ENCODE measurements at regions not wholly inside any gene's neighbourhood (a gene's known extent, or its start where the extent isn't known, plus 50 kb on each side); places are given as distances from the start of the nearest gene placed in this dataset.
A peak's percentile ranks its signal among the peaks of the same experiment; 100 is the strongest.
"Not testable (repeated sequence)": the region's sequence is repeated elsewhere in the genome, so short reads cannot be mapped to it uniquely, and the experiment has no call there.

DNA sequence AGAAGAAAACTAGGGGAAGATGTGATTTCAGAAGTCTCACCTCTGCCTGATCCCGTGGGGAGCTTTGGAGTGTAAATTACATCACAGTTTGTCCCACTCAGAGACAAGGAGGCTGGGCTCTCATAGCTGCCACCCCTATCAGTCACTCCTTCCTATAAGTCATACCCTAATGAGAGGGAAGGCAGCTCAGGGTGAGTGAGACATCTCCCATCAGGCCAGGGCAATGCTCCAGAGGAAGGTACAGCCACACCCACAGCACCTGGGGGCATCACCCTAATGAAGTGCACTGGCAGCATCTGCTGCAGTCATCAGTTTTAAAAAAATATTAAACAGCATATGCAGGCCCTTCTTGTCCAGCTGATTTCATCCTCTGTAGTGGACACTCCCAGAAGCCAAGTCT, 223.1 kb upstream of the NBPF12 start:
- H3K4me2 ChIP-seq; H3K4me3 ChIP-seq; CTCF ChIA-PET; POLR2A ChIA-PET; FAIRE-seq; DNase-seq (ENCODE audit: low read depth in 1 of 2, low spot score in 1 of 2); H3K27ac ChIP-seq; H3K9me3 ChIP-seq; H3K4me1 ChIP-seq; ATAC-seq: not testable (repeated sequence)
- WGBS (ENCODE audit: missing lambda C conversion rate), result no CpG with 5 or more reads among the region's 1 CpG

DNA sequence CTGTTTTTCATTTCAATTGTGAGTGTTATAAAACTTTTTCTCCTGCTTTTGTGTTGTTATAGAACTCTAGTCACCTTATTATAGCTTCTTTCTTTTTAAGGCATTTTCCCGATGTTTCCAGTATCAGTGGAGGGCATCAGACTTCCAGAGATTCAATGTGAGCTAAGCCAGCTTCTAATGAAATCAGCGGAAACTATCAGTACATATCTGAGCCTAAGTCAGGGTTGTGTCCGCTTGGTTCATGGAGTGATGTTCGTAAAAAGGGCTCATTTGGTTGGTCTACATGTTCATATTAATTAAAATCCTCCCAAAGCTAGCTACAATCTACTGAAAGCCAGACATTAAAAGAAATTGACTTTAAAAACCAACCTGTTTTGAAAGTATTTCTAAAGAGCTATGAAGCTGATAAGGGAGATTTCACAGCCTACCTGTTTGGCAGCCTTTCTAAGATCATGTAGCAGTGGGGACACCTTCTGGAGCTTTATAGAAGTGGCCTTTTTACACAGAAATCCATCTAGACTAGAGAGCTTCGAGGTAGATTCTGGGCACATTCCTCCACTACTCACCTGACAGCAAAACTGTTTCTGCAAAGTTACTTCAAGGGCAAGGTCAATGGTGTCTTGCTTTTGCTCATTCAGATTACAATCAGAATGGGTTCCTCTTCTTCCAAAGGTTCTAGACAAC, 227.1 kb upstream of the NBPF12 start:
- POLR2A ChIA-PET, H3K4me1 ChIP-seq, H3K4me3 ChIP-seq, CTCF ChIA-PET, H3K27ac ChIP-seq, FAIRE-seq, H3K4me2 ChIP-seq, H3K9me3 ChIP-seq: not testable (repeated sequence)
- TF ChIP-seq RAD21 (conservative IDR thresholded peaks at IDR 0.05 in 1 of 2, IDR thresholded peaks at IDR 0.05 in 1 of 2), result peak in 1 of 2 experiments; percentile 17; a peak in 1 of 5 replicates
- TF ChIP-seq, protein P1, sequence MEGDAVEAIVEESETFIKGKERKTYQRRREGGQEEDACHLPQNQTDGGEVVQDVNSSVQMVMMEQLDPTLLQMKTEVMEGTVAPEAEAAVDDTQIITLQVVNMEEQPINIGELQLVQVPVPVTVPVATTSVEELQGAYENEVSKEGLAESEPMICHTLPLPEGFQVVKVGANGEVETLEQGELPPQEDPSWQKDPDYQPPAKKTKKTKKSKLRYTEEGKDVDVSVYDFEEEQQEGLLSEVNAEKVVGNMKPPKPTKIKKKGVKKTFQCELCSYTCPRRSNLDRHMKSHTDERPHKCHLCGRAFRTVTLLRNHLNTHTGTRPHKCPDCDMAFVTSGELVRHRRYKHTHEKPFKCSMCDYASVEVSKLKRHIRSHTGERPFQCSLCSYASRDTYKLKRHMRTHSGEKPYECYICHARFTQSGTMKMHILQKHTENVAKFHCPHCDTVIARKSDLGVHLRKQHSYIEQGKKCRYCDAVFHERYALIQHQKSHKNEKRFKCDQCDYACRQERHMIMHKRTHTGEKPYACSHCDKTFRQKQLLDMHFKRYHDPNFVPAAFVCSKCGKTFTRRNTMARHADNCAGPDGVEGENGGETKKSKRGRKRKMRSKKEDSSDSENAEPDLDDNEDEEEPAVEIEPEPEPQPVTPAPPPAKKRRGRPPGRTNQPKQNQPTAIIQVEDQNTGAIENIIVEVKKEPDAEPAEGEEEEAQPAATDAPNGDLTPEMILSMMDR (IDR thresholded peaks at IDR 0.05), result 0 out of 3 replicates have a peak, but pooled peaks have one; percentile 9
- WGBS (ENCODE audit: missing lambda C conversion rate), result 57% methylated on average over 4 of the region's 5 CpGs
- DNase-seq (ENCODE audit: low read depth in 1 of 2, low spot score in 1 of 2), result peak in 1 of 2 experiments; percentile 21
- peak; percentile 62 to 77; a peak in 4 of 6 replicates for ATAC-seq

DNA sequence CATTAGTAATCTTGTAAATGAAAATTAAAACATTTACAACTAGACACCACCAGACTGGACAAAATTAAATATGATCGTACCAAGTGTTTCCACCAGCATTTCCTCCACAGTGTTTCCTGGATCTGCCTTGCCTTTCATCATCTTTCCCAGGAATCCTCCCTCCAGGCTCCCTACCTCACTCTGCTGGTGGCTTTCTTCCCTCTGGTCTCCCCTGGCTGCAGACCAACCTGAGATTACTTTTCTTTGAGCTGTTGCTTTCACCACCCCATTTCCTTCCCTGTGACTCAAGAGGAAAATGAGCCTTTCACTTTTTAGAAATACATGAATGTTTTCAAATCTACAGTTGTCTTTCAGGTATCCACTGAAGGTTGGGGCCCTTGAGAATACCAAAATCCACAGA, 228.8 kb upstream of the NBPF12 start:
- FAIRE-seq; H3K4me2 ChIP-seq; POLR2A ChIA-PET; DNase-seq (ENCODE audit: low read depth in 1 of 2, low spot score in 1 of 2); H3K4me1 ChIP-seq; H3K27ac ChIP-seq; H3K9me3 ChIP-seq; CTCF ChIA-PET; H3K4me3 ChIP-seq; ATAC-seq: not testable (repeated sequence)
- 65% methylated on average over 1 of the region's 1 CpG for WGBS (ENCODE audit: missing lambda C conversion rate)

DNA sequence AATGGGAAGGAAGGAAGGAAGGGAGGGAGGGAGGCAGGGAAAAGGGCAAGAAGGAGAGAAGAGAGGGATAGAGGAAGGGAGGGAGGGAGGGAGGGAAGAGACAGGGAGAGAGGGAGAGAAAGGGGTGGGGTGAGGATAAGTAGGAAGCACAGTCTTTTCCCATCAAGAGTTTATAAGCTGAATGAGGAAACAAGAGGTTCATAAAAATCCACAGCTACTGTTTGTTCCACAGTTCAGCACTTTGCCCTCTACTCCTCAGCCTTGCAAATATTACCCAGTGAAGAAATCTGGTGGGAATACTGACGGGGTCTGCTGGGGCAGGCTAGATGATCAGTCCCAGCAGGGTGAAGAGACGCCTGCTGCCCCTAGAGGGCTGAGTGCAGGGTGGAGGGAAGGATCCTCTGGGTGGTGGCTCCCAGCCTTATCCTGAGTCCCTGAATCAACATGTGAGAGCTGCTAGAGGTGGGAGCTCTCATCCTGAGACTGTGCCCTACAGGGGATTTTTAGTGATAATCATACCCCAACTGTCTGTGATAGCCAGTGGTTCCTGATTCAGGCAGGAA, 233.9 kb upstream of the NBPF12 start:
- H3K9me3 ChIP-seq; CTCF ChIA-PET; H3K4me3 ChIP-seq; H3K27ac ChIP-seq; FAIRE-seq; H3K4me2 ChIP-seq; H3K4me1 ChIP-seq; DNase-seq (ENCODE audit: low read depth in 1 of 2, low spot score in 1 of 2); POLR2A ChIA-PET: not testable (repeated sequence)
- WGBS (ENCODE audit: missing lambda C conversion rate), result 8% methylated on average over 1 of the region's 2 CpGs
- peak; percentile 88 to 90 for ATAC-seq

DNA sequence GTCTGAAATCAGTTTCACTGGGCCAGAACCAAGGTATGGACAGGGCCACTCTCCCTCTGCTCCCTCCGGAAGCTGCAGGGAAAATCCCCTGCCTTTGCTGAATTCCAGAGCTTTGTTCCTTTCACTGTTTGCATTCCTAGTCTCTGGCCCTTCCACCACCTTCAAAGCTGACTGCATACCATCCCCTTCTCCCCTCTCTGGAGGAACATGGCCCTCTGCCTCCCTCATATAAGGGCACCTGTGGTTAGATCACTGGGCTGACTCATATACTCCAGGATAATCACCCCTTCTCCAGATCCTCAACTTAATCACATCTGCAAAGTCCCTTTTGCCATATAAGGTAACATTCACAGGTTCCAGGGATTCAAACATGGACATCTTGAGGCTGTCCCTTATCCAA, 236.8 kb upstream of the NBPF12 start:
- H3K27ac ChIP-seq; CTCF ChIA-PET; H3K4me1 ChIP-seq; POLR2A ChIA-PET; H3K4me2 ChIP-seq; H3K9me3 ChIP-seq; FAIRE-seq; ATAC-seq; DNase-seq (ENCODE audit: low read depth in 1 of 2, low spot score in 1 of 2); H3K4me3 ChIP-seq: not testable (repeated sequence)
- no CpG with 5 or more reads among the region's 1 CpG for WGBS (ENCODE audit: missing lambda C conversion rate)

DNA sequence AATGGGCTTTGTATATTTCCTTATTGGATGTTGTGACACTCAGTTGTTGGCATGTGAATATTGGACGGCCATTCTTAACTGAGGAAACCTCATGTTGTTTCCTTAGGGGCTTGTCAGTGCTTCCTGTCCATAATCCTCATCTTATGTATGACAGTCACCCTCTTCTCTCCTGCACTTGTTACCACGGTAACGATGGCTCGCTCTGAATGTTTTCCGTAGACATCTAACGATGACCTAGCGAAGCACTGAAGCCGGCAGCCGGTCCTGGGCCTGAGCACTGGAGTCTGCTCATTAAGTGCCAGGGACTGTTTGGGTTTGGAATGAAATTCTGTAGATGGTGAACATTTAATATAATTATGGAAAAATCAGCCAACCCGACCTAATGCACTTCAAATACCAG, 242.7 kb upstream of the NBPF12 start:
- WGBS (ENCODE audit: missing lambda C conversion rate), result 0% methylated on average over 1 of the region's 10 CpGs
- H3K27ac ChIP-seq; H3K4me3 ChIP-seq; POLR2A ChIA-PET; DNase-seq (ENCODE audit: low read depth in 1 of 2, low spot score in 1 of 2); H3K4me2 ChIP-seq; H3K9me3 ChIP-seq; H3K4me1 ChIP-seq; FAIRE-seq; CTCF ChIA-PET; ATAC-seq: not testable (repeated sequence)

DNA sequence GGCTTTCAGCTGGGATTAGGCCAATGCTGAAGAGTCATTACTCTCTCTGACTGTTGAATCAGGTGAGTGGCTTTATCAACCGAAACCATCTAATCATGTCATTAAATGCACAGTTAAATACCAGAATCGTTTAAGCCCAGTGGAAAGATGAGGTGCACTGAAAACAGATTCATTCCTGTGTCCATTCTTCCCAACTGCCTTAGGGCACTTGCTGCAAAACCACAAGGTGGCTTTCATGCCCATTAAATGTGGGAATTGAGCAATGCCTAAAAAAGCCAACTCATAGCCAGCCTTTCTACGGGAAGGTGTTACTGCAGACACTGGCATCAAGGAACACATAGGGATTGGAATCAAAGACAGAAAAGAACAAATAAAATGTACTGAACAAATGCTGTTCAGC, 246.3 kb upstream of the NBPF12 start:
- DNase-seq (ENCODE audit: low read depth in 1 of 2, low spot score in 1 of 2); CTCF ChIA-PET; H3K4me1 ChIP-seq; H3K4me2 ChIP-seq; H3K27ac ChIP-seq; ATAC-seq; POLR2A ChIA-PET; H3K4me3 ChIP-seq; H3K9me3 ChIP-seq; FAIRE-seq: not testable (repeated sequence)
- 40% methylated on average over 1 of the region's 3 CpGs for WGBS (ENCODE audit: missing lambda C conversion rate)

DNA sequence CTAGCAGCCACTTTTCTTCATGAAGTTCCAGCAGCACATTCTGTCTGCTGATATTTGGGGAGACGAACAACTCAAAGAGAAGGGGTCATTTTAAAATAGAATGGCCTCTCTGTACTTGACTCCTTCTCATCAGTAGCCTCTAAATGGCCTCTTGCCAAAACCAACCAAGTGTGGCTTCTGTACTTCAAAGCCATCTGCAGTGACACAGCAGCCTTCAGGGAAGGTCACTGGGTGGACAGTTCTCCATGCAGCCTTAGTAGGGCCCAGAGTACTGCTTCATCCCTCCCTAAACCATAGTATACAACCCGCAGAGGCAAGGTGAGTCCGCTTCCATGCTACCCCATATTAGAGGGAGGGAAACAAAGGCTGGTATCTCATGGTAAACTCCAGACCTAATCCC, 249.2 kb upstream of the NBPF12 start:
- H3K4me2 ChIP-seq; H3K4me3 ChIP-seq; H3K4me1 ChIP-seq; FAIRE-seq; POLR2A ChIA-PET; H3K9me3 ChIP-seq; ATAC-seq; H3K27ac ChIP-seq; DNase-seq (ENCODE audit: low read depth in 1 of 2, low spot score in 1 of 2); CTCF ChIA-PET: not testable (repeated sequence)
- 0% methylated on average over 1 of the region's 3 CpGs for WGBS (ENCODE audit: missing lambda C conversion rate)

DNA sequence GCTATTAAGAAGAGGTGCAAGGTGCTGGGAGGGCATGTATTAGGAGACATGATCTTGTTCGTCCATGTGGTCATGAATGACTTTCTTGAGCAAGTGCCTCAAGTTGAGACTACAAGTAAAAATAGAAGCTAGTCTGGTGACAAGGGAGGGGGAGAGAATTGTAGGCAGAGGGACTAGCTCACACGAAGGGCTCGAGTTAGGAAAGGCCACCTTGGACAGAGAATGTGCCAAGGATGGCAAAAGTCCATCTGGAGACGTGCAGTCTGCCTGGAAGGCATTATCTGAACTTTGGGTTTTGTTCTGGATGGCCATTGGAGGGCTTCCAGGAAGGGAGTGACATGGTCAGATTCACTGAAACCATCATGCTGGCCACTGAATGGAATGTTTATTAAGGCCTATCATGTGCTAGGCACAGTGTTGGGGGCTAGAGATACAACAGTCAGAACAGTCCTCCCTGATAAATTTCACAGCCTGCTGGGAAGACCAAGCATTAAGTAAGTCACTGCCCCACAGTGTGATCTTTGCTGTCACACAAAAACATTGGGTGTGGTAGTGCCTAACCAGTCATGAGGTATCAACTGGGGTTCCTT, 251.3 kb upstream of the NBPF12 start:
- ATAC-seq; FAIRE-seq; H3K27ac ChIP-seq; DNase-seq (ENCODE audit: low read depth in 1 of 2, low spot score in 1 of 2); H3K4me1 ChIP-seq; H3K4me3 ChIP-seq; CTCF ChIA-PET; H3K4me2 ChIP-seq; POLR2A ChIA-PET; H3K9me3 ChIP-seq: not testable (repeated sequence)
- WGBS (ENCODE audit: missing lambda C conversion rate), result 12% methylated on average over 4 of the region's 4 CpGs

DNA sequence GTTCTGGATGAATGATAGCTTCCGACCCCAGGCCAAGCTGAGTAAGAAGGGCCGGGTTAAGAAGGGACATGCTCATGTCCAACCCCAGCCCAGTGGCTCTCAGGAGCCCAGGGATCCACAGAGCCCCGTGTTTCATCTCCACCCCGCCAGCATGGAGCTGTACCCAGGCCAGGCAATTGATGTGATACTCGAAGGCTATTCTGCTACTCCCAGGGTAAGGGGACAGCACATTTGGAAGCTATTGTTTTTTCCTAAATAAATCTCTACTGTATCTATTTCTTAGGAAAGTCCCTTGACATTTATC, 255.0 kb upstream of the NBPF12 start:
- WGBS (ENCODE audit: missing lambda C conversion rate), result 20% methylated on average over 1 of the region's 5 CpGs
- POLR2A ChIA-PET; CTCF ChIA-PET; ATAC-seq; H3K4me2 ChIP-seq; FAIRE-seq; H3K27ac ChIP-seq; DNase-seq (ENCODE audit: low read depth in 1 of 2, low spot score in 1 of 2); H3K4me1 ChIP-seq; H3K9me3 ChIP-seq; H3K4me3 ChIP-seq: not testable (repeated sequence)

Data from A549 (cell line).